B cell (primary cell): ENCODE measurements at regions not wholly inside any gene's neighbourhood (a gene's known extent, or its start where the extent isn't known, plus 50 kb on each side); places are given as distances from the start of the nearest gene placed in this dataset.

Experiments
- EZH2 ChIP-seq: IDR thresholded peaks from 2 replicates; pipeline ENCODE4 v1.6.1; 2012; ENCODE audit warnings: borderline replicate concordance, low read depth, mild to moderate bottlenecking, moderate library complexity, low read length; ENCODE audit not compliant: insufficient read depth, poor library complexity, severe bottlenecking
- TF ChIP-seq, protein P1 (sequence below): fragments of 200-600 bp; IDR thresholded peaks from one replicate; pipeline ENCODE4 v1.8.0; 2022; ENCODE audit warnings: antibody characterized with exemption, mild to moderate bottlenecking

DNA sequence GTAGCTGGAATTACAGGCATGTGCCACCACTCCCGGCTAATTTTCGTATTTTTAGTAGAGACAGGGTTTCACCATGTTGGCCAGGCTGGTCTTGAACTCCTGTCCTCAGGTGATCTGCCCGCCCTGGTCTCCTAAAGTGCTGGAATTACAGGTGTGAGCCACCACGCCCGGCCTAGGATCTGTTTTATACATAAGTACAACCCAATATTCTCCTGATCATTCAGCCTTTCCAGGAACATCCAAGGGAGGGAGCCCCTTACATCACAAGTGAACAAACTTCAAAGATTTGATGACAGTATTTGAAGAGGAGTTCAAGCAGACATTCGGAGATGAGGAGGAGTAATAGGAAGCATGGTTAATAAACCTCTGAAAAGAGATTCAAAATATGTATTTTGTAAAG lies 54.9 kb upstream of the RAB3GAP2 start:
- TF ChIP-seq, protein P1, sequence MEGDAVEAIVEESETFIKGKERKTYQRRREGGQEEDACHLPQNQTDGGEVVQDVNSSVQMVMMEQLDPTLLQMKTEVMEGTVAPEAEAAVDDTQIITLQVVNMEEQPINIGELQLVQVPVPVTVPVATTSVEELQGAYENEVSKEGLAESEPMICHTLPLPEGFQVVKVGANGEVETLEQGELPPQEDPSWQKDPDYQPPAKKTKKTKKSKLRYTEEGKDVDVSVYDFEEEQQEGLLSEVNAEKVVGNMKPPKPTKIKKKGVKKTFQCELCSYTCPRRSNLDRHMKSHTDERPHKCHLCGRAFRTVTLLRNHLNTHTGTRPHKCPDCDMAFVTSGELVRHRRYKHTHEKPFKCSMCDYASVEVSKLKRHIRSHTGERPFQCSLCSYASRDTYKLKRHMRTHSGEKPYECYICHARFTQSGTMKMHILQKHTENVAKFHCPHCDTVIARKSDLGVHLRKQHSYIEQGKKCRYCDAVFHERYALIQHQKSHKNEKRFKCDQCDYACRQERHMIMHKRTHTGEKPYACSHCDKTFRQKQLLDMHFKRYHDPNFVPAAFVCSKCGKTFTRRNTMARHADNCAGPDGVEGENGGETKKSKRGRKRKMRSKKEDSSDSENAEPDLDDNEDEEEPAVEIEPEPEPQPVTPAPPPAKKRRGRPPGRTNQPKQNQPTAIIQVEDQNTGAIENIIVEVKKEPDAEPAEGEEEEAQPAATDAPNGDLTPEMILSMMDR = no peak
- TF ChIP-seq EZH2 = no peak
